ENCODE measurements at regions not wholly inside any gene's neighbourhood (a gene's known extent, or its start where the extent isn't known, plus 50 kb on each side); places are given as distances from the start of the nearest gene placed in this dataset.

DNA sequence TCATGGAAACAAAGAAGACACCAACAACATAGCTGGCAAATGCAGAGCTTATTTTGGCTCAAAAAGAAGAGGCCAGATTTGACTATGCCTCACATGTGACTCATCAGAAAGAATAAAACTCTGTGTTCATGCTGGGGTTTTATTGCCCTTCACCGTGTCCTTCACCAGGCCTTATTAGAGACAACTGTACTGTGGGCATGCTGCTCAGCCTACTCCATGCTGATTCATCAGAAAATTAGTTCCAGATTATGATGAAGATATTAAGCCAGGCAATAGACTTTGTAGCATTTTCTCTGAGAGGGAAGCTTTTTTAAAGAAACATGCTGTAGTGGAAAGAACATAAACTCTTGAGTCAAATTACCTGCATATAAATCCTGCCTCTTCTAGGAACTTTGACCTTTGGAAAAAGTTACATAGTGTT is 89.8 kb downstream of the CYB561 start:
- peaks cover 4% of the 10 kb centered on the region for H3K4me1 Mint-ChIP-seq (ENCODE audit: low read depth)
- no peak for DNase-seq
- ChIA-PET CTCF (interaction anchor here (0.9 kb wide), 1 partner anchor 50 kb away, joined by 4 read pairs; no protein-coding TSS in a partner anchor), POLR2A (no interaction called here)
- no peak for ATAC-seq
- H3K4me3 Mint-ChIP-seq = no peak overlapping the region
- H3K27me3 Mint-ChIP-seq = no peaks in the 10 kb centered on the region
- intact Hi-C loops (cut with micrococcal nuclease) = no loop called here
- H3K36me3 Mint-ChIP-seq (ENCODE audit: low read depth) = no peaks in the 10 kb centered on the region
- H3K27ac Mint-ChIP-seq = no peak overlapping the region
- TF ChIP-seq, protein P1, sequence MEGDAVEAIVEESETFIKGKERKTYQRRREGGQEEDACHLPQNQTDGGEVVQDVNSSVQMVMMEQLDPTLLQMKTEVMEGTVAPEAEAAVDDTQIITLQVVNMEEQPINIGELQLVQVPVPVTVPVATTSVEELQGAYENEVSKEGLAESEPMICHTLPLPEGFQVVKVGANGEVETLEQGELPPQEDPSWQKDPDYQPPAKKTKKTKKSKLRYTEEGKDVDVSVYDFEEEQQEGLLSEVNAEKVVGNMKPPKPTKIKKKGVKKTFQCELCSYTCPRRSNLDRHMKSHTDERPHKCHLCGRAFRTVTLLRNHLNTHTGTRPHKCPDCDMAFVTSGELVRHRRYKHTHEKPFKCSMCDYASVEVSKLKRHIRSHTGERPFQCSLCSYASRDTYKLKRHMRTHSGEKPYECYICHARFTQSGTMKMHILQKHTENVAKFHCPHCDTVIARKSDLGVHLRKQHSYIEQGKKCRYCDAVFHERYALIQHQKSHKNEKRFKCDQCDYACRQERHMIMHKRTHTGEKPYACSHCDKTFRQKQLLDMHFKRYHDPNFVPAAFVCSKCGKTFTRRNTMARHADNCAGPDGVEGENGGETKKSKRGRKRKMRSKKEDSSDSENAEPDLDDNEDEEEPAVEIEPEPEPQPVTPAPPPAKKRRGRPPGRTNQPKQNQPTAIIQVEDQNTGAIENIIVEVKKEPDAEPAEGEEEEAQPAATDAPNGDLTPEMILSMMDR (IDR thresholded peaks at IDR 0.05) = no peak
- H3K9me3 Mint-ChIP-seq = no peaks in the 10 kb centered on the region

GRCh38 chr17:63358111-63358839 is 87.8 kb downstream of the CYB561 start:
- H3K36me3 Mint-ChIP-seq (ENCODE audit: low read depth) = no peaks in the 10 kb centered on the region
- ChIA-PET POLR2A (no interaction called here), CTCF (no interaction called here)
- H3K4me1 Mint-ChIP-seq (ENCODE audit: low read depth) = peaks cover 4% of the 10 kb centered on the region
- TF ChIP-seq, protein P1 (IDR thresholded peaks at IDR 0.05) = no peak
- no peaks in the 10 kb centered on the region for H3K27me3 Mint-ChIP-seq
- no peak for DNase-seq
- H3K4me3 Mint-ChIP-seq = no peak overlapping the region
- no peak overlapping the region for H3K27ac Mint-ChIP-seq
- no peaks in the 10 kb centered on the region for H3K9me3 Mint-ChIP-seq
- ATAC-seq = no peak
- intact Hi-C loops (cut with micrococcal nuclease) = no loop called here

DNA sequence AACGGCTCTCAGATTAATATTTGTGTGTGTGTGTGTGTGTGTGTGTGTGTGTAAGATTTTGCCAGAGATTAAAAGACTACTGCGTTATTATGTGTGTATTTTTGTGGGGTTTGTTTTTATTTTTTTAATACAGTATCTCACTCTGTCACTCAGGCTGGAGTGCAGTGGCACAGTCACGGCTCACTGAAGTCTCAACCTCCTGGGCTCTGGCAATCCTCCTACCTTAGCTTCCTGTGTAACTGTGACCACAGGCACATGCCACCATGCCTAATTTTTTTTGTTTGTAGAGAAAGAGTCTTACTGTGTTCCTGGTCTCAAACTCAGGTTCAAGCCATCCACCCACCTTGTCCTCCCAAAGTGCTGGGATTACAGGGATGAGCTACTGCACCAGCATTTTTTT is 87.2 kb downstream of the CYB561 start:
- no peak overlapping the region for H3K4me3 Mint-ChIP-seq
- intact Hi-C loops (cut with micrococcal nuclease) = no loop called here
- no peaks in the 10 kb centered on the region for H3K36me3 Mint-ChIP-seq (ENCODE audit: low read depth)
- H3K4me1 Mint-ChIP-seq (ENCODE audit: low read depth) = peaks cover 4% of the 10 kb centered on the region
- POLR2A ChIA-PET = no interaction called here
- ATAC-seq (no peak), DNase-seq (no peak)
- TF ChIP-seq, protein P1 (IDR thresholded peaks at IDR 0.05) = no peak
- CTCF ChIA-PET = no interaction called here
- H3K27me3 Mint-ChIP-seq = no peaks in the 10 kb centered on the region
- H3K9me3 Mint-ChIP-seq = no peaks in the 10 kb centered on the region
- H3K27ac Mint-ChIP-seq = no peak overlapping the region

DNA sequence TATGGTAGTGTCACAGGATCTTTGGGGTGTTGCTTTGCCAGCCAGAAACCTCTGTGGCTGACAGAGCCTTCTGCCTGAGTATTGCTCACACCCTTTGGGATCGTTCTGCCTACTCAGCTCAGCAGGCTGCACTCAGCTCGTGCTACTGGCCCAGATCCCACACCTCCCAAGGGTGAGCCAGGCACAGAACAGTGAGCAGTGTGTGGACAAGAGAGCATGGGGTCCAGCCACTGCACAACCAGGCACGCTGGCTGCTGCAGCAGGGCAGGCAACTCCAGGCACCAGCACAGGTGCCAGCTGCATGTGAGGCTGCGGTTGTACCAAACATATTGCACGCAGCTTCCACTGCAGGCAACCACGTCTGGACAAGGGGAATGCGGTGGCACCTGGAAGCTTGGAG is 84.9 kb downstream of the CYB561 start:
- ChIA-PET POLR2A (no interaction called here), CTCF (interaction anchor here (0.9 kb wide), 1 partner anchor 46 kb away, joined by 3 read pairs; no protein-coding TSS in a partner anchor)
- TF ChIP-seq, protein P1 (IDR thresholded peaks at IDR 0.05) = no peak
- no peak overlapping the region for H3K27ac Mint-ChIP-seq
- DNase-seq (no peak), ATAC-seq (no peak)
- no peaks in the 10 kb centered on the region for H3K27me3 Mint-ChIP-seq
- H3K9me3 Mint-ChIP-seq = no peaks in the 10 kb centered on the region
- peaks cover 3% of the 10 kb centered on the region for H3K4me1 Mint-ChIP-seq (ENCODE audit: low read depth)
- no peak overlapping the region for H3K4me3 Mint-ChIP-seq
- H3K36me3 Mint-ChIP-seq (ENCODE audit: low read depth) = no peaks in the 10 kb centered on the region
- intact Hi-C loops (cut with micrococcal nuclease) = no loop called here

DNA sequence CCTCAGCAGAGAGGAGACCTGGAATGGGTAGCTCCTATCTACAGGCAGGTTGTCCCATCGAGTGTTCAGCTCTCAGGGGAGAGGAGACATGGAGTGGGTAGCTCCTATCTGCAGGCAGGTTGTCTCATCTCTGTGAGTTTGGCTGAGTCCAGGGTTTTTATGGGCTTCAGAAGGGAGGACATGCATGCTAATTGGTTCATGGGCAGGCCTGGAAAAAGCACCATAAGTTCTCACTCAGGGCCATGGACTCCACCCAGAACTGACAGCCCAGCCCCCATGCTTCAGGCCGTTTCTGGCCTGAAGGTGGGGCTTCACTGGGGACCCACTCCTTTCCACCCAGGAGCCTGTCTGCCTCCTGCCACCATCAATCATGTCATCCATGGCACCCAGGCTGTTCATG is 84.0 kb downstream of the CYB561 start:
- Mint-ChIP-seq H3K4me1 (ENCODE audit: low read depth) (no peaks in the 10 kb centered on the region), H3K27ac (no peak overlapping the region), H3K4me3 (no peak overlapping the region), H3K27me3 (no peaks in the 10 kb centered on the region), H3K9me3 (no peaks in the 10 kb centered on the region), H3K36me3 (ENCODE audit: low read depth) (no peaks in the 10 kb centered on the region)
- intact Hi-C loops (cut with micrococcal nuclease) = no loop called here
- ChIA-PET CTCF (no interaction called here), POLR2A (interaction anchor here (0.6 kb wide), 1 partner anchor 16 kb away, joined by 3 read pairs; no protein-coding TSS in a partner anchor)
- DNase-seq (no peak), ATAC-seq (no peak)
- TF ChIP-seq, protein P1 (IDR thresholded peaks at IDR 0.05) = no peak

All from activated CD8-positive, alpha-beta T cell treated with anti-CD3 and anti-CD28 coated beads for 36 hours (primary cell).